ENCODE measurements at regions not wholly inside any gene's neighbourhood (a gene's known extent, or its start where the extent isn't known, plus 50 kb on each side); places are given as distances from the start of the nearest gene placed in this dataset.

- H3K27ac ChIP-seq (ENCODE audit: low read length), result no peak overlapping the region
- H2AFZ ChIP-seq (ENCODE audit: low read depth, low read length), result no peak overlapping the region
Measured at GRCh38 chr6:27053738-27054137, 193.8 kb upstream of the PRSS16 start.

GRCh38 chr6:27056615-27057014, 190.9 kb upstream of the PRSS16 start:
- Histone ChIP-seq H3F3A (ENCODE audit: insufficient read depth, low read length, poor library complexity, severe bottlenecking) (no peaks in the 10 kb centered on the region), H3K79me2 (replicated peaks; ENCODE audit: insufficient read depth, low read length) (no peaks in the 10 kb centered on the region), H3K27ac (ENCODE audit: low read length) (no peak overlapping the region), H3K9me3 (ENCODE audit: low read length) (no peaks in the 10 kb centered on the region), H2AFZ (ENCODE audit: low read depth, low read length) (no peak overlapping the region), H3K9me2 (ENCODE audit: insufficient read depth, low read length) (no peaks in the 10 kb centered on the region), H3K36me3 (ENCODE audit: insufficient read depth, low read length) (no peaks in the 10 kb centered on the region), H3K9ac (ENCODE audit: low read length) (no peak overlapping the region), H3K4me2 (ENCODE audit: low read length) (no peak overlapping the region), H4K20me1 (ENCODE audit: insufficient read depth) (no peaks in the 10 kb centered on the region), H3K27me3 (ENCODE audit: insufficient read depth, low read depth, low read length) (no peaks in the 10 kb centered on the region), H3K4me3 (ENCODE audit: low read length) (no peak overlapping the region)
- TF ChIP-seq EZH2 (IDR thresholded peaks at IDR 0.05; ENCODE audit: borderline replicate concordance, insufficient read depth, low read length, poor library complexity, severe bottlenecking) (no peak), POLR2AphosphoS5 (IDR thresholded peaks at IDR 0.05) (no peak), TAF1 (IDR thresholded peaks at IDR 0.05; ENCODE audit: low read depth) (no peak), REST (IDR thresholded peaks at IDR 0.05; ENCODE audit: borderline replicate concordance) (no peak), SMC3 (conservative IDR thresholded peaks at IDR 0.05; ENCODE audit: poor library complexity) (no peak), MXI1 (conservative IDR thresholded peaks at IDR 0.05; ENCODE audit: poor library complexity, severe bottlenecking) (no peak), RAD21 (conservative IDR thresholded peaks at IDR 0.05) (no peak)
- TF ChIP-seq, protein P1, sequence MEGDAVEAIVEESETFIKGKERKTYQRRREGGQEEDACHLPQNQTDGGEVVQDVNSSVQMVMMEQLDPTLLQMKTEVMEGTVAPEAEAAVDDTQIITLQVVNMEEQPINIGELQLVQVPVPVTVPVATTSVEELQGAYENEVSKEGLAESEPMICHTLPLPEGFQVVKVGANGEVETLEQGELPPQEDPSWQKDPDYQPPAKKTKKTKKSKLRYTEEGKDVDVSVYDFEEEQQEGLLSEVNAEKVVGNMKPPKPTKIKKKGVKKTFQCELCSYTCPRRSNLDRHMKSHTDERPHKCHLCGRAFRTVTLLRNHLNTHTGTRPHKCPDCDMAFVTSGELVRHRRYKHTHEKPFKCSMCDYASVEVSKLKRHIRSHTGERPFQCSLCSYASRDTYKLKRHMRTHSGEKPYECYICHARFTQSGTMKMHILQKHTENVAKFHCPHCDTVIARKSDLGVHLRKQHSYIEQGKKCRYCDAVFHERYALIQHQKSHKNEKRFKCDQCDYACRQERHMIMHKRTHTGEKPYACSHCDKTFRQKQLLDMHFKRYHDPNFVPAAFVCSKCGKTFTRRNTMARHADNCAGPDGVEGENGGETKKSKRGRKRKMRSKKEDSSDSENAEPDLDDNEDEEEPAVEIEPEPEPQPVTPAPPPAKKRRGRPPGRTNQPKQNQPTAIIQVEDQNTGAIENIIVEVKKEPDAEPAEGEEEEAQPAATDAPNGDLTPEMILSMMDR (IDR thresholded peaks at IDR 0.05; ENCODE audit: poor library complexity, severe bottlenecking), result no peak

More at GRCh38 chr6:27053738-27054137, 193.8 kb upstream of the PRSS16 start:
- Histone ChIP-seq H3K27me3 (ENCODE audit: insufficient read depth, low read depth, low read length) (no peaks in the 10 kb centered on the region), H3F3A (ENCODE audit: insufficient read depth, low read length, poor library complexity, severe bottlenecking) (no peaks in the 10 kb centered on the region), H4K20me1 (ENCODE audit: insufficient read depth) (no peaks in the 10 kb centered on the region), H3K9me3 (ENCODE audit: low read length) (no peaks in the 10 kb centered on the region), H3K9ac (ENCODE audit: low read length) (no peak overlapping the region), H3K36me3 (ENCODE audit: insufficient read depth, low read length) (no peaks in the 10 kb centered on the region), H3K79me2 (replicated peaks; ENCODE audit: insufficient read depth, low read length) (no peaks in the 10 kb centered on the region), H3K9me2 (ENCODE audit: insufficient read depth, low read length) (no peaks in the 10 kb centered on the region), H3K4me2 (ENCODE audit: low read length) (no peak overlapping the region), H3K4me3 (ENCODE audit: low read length) (no peak overlapping the region)
- TF ChIP-seq, protein P1 (IDR thresholded peaks at IDR 0.05; ENCODE audit: poor library complexity, severe bottlenecking), result no peak
- no peak for TF ChIP-seq EZH2 (IDR thresholded peaks at IDR 0.05; ENCODE audit: borderline replicate concordance, insufficient read depth, low read length, poor library complexity, severe bottlenecking)
- TF ChIP-seq POLR2AphosphoS5 (IDR thresholded peaks at IDR 0.05), result no peak
- TF ChIP-seq TAF1 (IDR thresholded peaks at IDR 0.05; ENCODE audit: low read depth), result no peak
